ENCODE measurements at regions not wholly inside any gene's neighbourhood (a gene's known extent, or its start where the extent isn't known, plus 50 kb on each side); places are given as distances from the start of the nearest gene placed in this dataset.

- SMC1A ChIA-PET (ENCODE audit: uncharacterized antibody, unreplicated experiment) = no interaction called here
- TF ChIP-seq PBX3 (IDR thresholded peaks at IDR 0.05; ENCODE audit: insufficient replicate concordance, low read depth, low read length) = no peak
- no peak for TF ChIP-seq ATF7 (IDR thresholded peaks at IDR 0.05; ENCODE audit: low read depth)
- no peak for TF ChIP-seq RELB (IDR thresholded peaks at IDR 0.05; ENCODE audit: low read depth)
- no peak for TF ChIP-seq IRF3 (IDR thresholded peaks at IDR 0.05)
- TF ChIP-seq KAT2A (conservative IDR thresholded peaks at IDR 0.05; ENCODE audit: control insufficient read depth, low read depth, low read length) = no peak
- no peak for TF ChIP-seq KDM1A (IDR thresholded peaks at IDR 0.05; ENCODE audit: borderline replicate concordance)
- TF ChIP-seq RELA (IDR thresholded peaks at IDR 0.05; ENCODE audit: borderline replicate concordance, partially characterized antibody) = no peak
- TF ChIP-seq PAX5 (IDR thresholded peaks at IDR 0.05; ENCODE audit: borderline replicate concordance, low read depth, low read length) = no peak
- no peak for TF ChIP-seq RCOR1 (conservative IDR thresholded peaks at IDR 0.05; ENCODE audit: low read depth, low read length)
- TF ChIP-seq, protein P1, sequence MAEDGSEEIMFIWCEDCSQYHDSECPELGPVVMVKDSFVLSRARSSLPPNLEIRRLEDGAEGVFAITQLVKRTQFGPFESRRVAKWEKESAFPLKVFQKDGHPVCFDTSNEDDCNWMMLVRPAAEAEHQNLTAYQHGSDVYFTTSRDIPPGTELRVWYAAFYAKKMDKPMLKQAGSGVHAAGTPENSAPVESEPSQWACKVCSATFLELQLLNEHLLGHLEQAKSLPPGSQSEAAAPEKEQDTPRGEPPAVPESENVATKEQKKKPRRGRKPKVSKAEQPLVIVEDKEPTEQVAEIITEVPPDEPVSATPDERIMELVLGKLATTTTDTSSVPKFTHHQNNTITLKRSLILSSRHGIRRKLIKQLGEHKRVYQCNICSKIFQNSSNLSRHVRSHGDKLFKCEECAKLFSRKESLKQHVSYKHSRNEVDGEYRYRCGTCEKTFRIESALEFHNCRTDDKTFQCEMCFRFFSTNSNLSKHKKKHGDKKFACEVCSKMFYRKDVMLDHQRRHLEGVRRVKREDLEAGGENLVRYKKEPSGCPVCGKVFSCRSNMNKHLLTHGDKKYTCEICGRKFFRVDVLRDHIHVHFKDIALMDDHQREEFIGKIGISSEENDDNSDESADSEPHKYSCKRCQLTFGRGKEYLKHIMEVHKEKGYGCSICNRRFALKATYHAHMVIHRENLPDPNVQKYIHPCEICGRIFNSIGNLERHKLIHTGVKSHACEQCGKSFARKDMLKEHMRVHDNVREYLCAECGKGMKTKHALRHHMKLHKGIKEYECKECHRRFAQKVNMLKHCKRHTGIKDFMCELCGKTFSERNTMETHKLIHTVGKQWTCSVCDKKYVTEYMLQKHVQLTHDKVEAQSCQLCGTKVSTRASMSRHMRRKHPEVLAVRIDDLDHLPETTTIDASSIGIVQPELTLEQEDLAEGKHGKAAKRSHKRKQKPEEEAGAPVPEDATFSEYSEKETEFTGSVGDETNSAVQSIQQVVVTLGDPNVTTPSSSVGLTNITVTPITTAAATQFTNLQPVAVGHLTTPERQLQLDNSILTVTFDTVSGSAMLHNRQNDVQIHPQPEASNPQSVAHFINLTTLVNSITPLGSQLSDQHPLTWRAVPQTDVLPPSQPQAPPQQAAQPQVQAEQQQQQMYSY (CRISPR knock-in tag; IDR thresholded peaks at IDR 0.05) = no peak
- no peak for TF ChIP-seq TARDBP (IDR thresholded peaks at IDR 0.05; ENCODE audit: borderline replicate concordance)
- no peak for TF ChIP-seq CREM (IDR thresholded peaks at IDR 0.05; ENCODE audit: low read depth)
- no peak overlapping the region for H3K9ac ChIP-seq (ENCODE audit: control insufficient read depth, insufficient read depth, low read length)
- BruUV-seq (replicated peaks) = no TSS peak
- no peak overlapping the region for H3K4me2 ChIP-seq (ENCODE audit: control insufficient read depth, insufficient read depth)
- RAD21 ChIA-PET (ENCODE audit: unreplicated experiment) = no interaction called here
- no peaks in the 10 kb centered on the region for H3K27me3 ChIP-seq (replicated peaks in 1 of 2; ENCODE audit: control insufficient read depth in 2 of 2, insufficient read depth in 2 of 2, low read length in 1 of 2)
- H3K79me2 ChIP-seq (ENCODE audit: control insufficient read depth, insufficient read depth, low read length) = no peaks in the 10 kb centered on the region
- DNase-seq (ENCODE audit: low read depth, low spot score) = no peak
- H2AFZ ChIP-seq (ENCODE audit: control insufficient read depth, low read depth, low read length) = no peak overlapping the region
- no peaks in the 10 kb centered on the region for H3K4me1 ChIP-seq (ENCODE audit: control insufficient read depth, insufficient read depth, low read length)
- H3K27ac ChIP-seq (ENCODE audit: control insufficient read depth, insufficient read depth) = no peak overlapping the region
- FAIRE-seq = no peak
- intact Hi-C loops (cut with micrococcal nuclease; ENCODE audit: unreplicated experiment) (no loop called here), in situ Hi-C loops (cut with MboI) (no loop called here)
- no peaks in the 10 kb centered on the region for H4K20me1 ChIP-seq (ENCODE audit: control insufficient read depth, insufficient read depth)
- CTCF ChIA-PET = no interaction called here
- H3K36me3 ChIP-seq (ENCODE audit: control insufficient read depth in 2 of 2, insufficient read depth in 2 of 2, low read length in 1 of 2) = no peaks in the 10 kb centered on the region
- WGBS (ENCODE audit: insufficient coverage, insufficient replicate concordance, low lambda C conversion rate, missing lambda C conversion rate) = 18% methylated on average over 7 of the region's 7 CpGs
- no peak overlapping the region for H3K4me3 ChIP-seq
- POLR2A ChIA-PET = no interaction called here
- ATAC-seq = no peak
- no peaks in the 10 kb centered on the region for H3K9me3 ChIP-seq (replicated peaks; ENCODE audit: control insufficient read depth, insufficient read depth, low read length)
Observed at GRCh38 chr12:126212824-126213223, 1147.6 kb downstream of the AACS start.
